ENCODE measurements at regions not wholly inside any gene's neighbourhood (a gene's known extent, or its start where the extent isn't known, plus 50 kb on each side); places are given as distances from the start of the nearest gene placed in this dataset.
"Not testable (repeated sequence)": the region's sequence is repeated elsewhere in the genome, so short reads cannot be mapped to it uniquely, and the experiment has no call there.

DNA sequence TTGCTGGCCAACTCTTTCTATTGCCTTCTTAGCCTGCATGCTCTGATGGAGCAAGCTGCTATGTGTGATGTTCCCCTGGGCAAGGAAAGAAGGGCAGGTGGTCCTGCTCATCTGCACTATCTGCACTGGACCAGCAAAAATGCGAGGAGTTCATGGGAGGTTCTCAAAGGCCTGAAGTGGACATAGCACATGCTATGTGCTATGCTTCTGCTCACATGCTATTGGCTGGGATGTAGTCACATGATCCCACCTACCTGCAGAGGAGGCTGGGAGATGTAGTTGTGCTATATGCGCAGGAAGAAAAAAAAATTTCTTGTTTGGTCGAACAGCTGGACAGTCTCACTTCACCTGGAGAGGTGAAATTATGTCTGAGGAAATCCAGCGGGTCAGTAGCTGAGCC is 587.7 kb downstream of the MATN1 start:
- H3K27ac ChIP-seq = no peak overlapping the region
- H3K9me3 ChIP-seq = no peaks in the 10 kb centered on the region
- WGBS, 2 donors = 84 to 88% methylated on average over 4 of the region's 4 CpGs
- no peaks in the 10 kb centered on the region for H3K4me1 ChIP-seq
- no peaks in the 10 kb centered on the region for H3K36me3 ChIP-seq
- H3K4me3 ChIP-seq = no peak overlapping the region
- TF ChIP-seq POLR2A (IDR thresholded peaks at IDR 0.05) (no peak), EP300 (IDR thresholded peaks at IDR 0.05) (no peak), POLR2AphosphoS5 (IDR thresholded peaks at IDR 0.05) (no peak)
- TF ChIP-seq, protein P1, sequence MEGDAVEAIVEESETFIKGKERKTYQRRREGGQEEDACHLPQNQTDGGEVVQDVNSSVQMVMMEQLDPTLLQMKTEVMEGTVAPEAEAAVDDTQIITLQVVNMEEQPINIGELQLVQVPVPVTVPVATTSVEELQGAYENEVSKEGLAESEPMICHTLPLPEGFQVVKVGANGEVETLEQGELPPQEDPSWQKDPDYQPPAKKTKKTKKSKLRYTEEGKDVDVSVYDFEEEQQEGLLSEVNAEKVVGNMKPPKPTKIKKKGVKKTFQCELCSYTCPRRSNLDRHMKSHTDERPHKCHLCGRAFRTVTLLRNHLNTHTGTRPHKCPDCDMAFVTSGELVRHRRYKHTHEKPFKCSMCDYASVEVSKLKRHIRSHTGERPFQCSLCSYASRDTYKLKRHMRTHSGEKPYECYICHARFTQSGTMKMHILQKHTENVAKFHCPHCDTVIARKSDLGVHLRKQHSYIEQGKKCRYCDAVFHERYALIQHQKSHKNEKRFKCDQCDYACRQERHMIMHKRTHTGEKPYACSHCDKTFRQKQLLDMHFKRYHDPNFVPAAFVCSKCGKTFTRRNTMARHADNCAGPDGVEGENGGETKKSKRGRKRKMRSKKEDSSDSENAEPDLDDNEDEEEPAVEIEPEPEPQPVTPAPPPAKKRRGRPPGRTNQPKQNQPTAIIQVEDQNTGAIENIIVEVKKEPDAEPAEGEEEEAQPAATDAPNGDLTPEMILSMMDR (IDR thresholded peaks at IDR 0.05) = no peak
- DNase-seq = no peak
- H3K27me3 ChIP-seq = no peaks in the 10 kb centered on the region
- no peak for ATAC-seq (ENCODE audit: low FRiP score in 2 of 2)

- no peak for TF ChIP-seq EP300 (IDR thresholded peaks at IDR 0.05)
- no peak for TF ChIP-seq POLR2AphosphoS5 (IDR thresholded peaks at IDR 0.05)
- TF ChIP-seq, protein P1 (IDR thresholded peaks at IDR 0.05) = no peak
- no peak for TF ChIP-seq POLR2A (IDR thresholded peaks at IDR 0.05)
- 75 to 87% methylated on average over 14 to 18 of the region's 18 CpGs for WGBS, 2 donors
- Histone ChIP-seq H3K4me1 (peaks cover 0 to 5% (median 2%) of the 10 kb centered on the region in 4 donors), H3K4me3 (no peak overlapping the region), H3K27me3 (no peaks in the 10 kb centered on the region), H3K36me3 (no peaks in the 10 kb centered on the region), H3K27ac (no peak overlapping the region), H3K9me3 (no peaks in the 10 kb centered on the region)
- no peak for ATAC-seq (ENCODE audit: low FRiP score in 2 of 2)
- DNase-seq = peak in 1 of 2 donors; percentile 52
Measured at GRCh38 chr1:30134466-30135217, 588.7 kb downstream of the MATN1 start.

- DNase-seq = no peak
- Histone ChIP-seq H3K27me3 (no peaks in the 10 kb centered on the region), H3K9me3 (no peaks in the 10 kb centered on the region), H3K27ac (no peak overlapping the region), H3K4me3 (no peak overlapping the region), H3K4me1 (peaks cover 5 to 16% (median 8%) of the 10 kb centered on the region in 4 donors), H3K36me3 (no peaks in the 10 kb centered on the region)
- no peak for ATAC-seq (ENCODE audit: low FRiP score in 2 of 2)
- TF ChIP-seq, protein P1 (IDR thresholded peaks at IDR 0.05) = no peak
- TF ChIP-seq POLR2AphosphoS5 (IDR thresholded peaks at IDR 0.05) (no peak), EP300 (IDR thresholded peaks at IDR 0.05) (no peak), POLR2A (IDR thresholded peaks at IDR 0.05) (no peak)
- WGBS, 2 donors = 83% methylated on average over 6 of the region's 6 CpGs
Measured at GRCh38 chr1:30133414-30134055, 589.9 kb downstream of the MATN1 start.

DNA sequence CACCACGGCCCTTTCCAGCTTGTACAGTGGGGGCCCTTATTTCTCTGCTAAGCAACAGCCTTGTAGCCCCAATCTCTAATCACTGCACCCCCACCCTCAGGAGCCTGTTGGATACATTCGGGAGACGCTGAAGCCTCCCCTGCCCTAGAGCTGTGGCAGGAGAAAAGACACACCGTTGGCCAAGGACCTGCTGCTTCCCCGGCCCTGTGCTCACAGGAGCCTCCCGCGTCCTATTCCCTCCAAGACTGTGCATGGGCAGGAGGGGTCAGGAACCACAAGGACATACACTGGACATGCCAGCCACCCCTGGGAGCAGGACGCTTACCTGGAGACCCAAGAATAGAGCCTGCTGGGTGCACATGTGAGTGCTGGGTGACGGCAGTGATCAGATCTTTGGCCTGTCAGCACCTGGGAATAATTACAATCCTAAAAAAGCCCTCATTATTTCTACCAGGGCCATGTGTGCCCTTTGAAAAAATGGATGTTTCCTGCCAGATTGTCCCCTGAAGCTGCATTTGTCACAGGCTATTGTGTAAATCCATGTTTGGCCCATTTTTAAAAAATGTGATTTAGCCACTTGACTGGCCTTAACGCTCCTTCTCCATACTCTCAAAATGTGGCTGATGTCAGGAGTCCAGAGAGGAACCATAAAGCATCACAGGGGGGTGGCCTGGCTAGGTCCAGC is 590.6 kb downstream of the MATN1 start:
- no peaks in the 10 kb centered on the region for H3K27me3 ChIP-seq
- H3K4me3 ChIP-seq = no peak overlapping the region
- no peak for DNase-seq
- TF ChIP-seq, protein P1 (IDR thresholded peaks at IDR 0.05) = no peak
- TF ChIP-seq EP300 (IDR thresholded peaks at IDR 0.05) (no peak), POLR2A (IDR thresholded peaks at IDR 0.05) (no peak)
- H3K9me3 ChIP-seq = no peaks in the 10 kb centered on the region
- H3K36me3 ChIP-seq = no peaks in the 10 kb centered on the region
- 87 to 90% methylated on average over 7 to 10 of the region's 10 CpGs for WGBS, 2 donors
- H3K4me1 ChIP-seq = peaks cover 5 to 16% (median 8%) of the 10 kb centered on the region in 4 donors
- no peak for ATAC-seq (ENCODE audit: low FRiP score in 2 of 2)
- H3K27ac ChIP-seq = no peak overlapping the region

DNA sequence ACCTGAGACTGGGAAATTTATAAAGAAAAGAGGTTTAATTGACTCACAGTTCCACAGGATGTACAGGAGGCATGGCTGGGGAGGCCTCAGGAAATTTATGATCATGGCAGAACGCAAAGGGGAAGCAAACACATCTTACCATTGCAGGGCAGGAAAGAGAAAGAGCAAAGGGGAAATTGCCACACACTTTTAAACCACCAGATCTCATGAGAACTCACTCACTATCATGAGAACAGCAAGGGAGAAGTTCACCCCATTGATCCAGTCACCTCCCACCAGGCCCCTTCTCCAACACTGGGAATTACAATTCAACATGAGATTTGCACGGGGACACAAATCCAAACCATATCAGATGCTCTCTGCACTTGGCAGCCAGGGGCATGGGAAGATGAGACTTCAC is 592.8 kb downstream of the MATN1 start:
- peak in 1 of 2 donors; percentile 27 for ATAC-seq (ENCODE audit: low FRiP score in 2 of 2)
- 55 to 64% methylated on average over 2 of the region's 2 CpGs for WGBS, 2 donors
- DNase-seq, H3K9me3 ChIP-seq, H3K36me3 ChIP-seq, H3K27me3 ChIP-seq: not testable (repeated sequence)
- Histone ChIP-seq H3K4me3 (peak overlapping the region in 1 of 4 donors; percentile 13), H3K27ac (peak overlapping the region in 2 of 4 donors; percentile 31 to 61), H3K4me1 (peaks cover 5 to 19% (median 11%) of the 10 kb centered on the region in 4 donors)

Measured in upper lobe of left lung (tissue), 6 donors.